Epithelial cell of proximal tubule (primary cell): ENCODE measurements at regions not wholly inside any gene's neighbourhood (a gene's known extent, or its start where the extent isn't known, plus 50 kb on each side); places are given as distances from the start of the nearest gene placed in this dataset.

Source experiments
- DNase-seq: peaks from one replicate; pipeline ENCODE4 v3.0.0-alpha.2; 2011; ENCODE audit warnings: low read depth
- H3K4me3 ChIP-seq: 2 replicates; pipeline ENCODE4 v1.5.1; 2011; ENCODE audit warnings: low read depth, mild to moderate bottlenecking, low read length
- CTCF ChIP-seq: conservative IDR thresholded peaks from 2 replicates; pipeline ENCODE4 v1.5.1; 2012; ENCODE audit warnings: low read depth, mild to moderate bottlenecking, low read length

GRCh38 chr6:88294702-88295101 lies 128.6 kb upstream of the CNR1 start:
- no peak for DNase-seq
- no peak for TF ChIP-seq CTCF
- no peak overlapping the region for H3K4me3 ChIP-seq

- no peak overlapping the region for H3K4me3 ChIP-seq
- DNase-seq = no peak
- no peak for TF ChIP-seq CTCF
Observed at GRCh38 chr6:88290411-88290810, 124.3 kb upstream of the CNR1 start.

GRCh38 chr6:88287696-88288095 lies 121.5 kb upstream of the CNR1 start:
- no peak for DNase-seq
- no peak for TF ChIP-seq CTCF
- no peak overlapping the region for H3K4me3 ChIP-seq

GRCh38 chr6:88276331-88276730 lies 110.2 kb upstream of the CNR1 start:
- no peak overlapping the region for H3K4me3 ChIP-seq
- no peak for DNase-seq
- TF ChIP-seq CTCF = no peak

- no peak for TF ChIP-seq CTCF
- H3K4me3 ChIP-seq = no peak overlapping the region
- no peak for DNase-seq
Observed at GRCh38 chr6:88268508-88268907, 102.4 kb upstream of the CNR1 start.

GRCh38 chr6:88266126-88266525 lies 100.0 kb upstream of the CNR1 start:
- DNase-seq = no peak
- no peak for TF ChIP-seq CTCF
- no peak overlapping the region for H3K4me3 ChIP-seq

- TF ChIP-seq CTCF = no peak
- no peak overlapping the region for H3K4me3 ChIP-seq
- DNase-seq = no peak
Observed at GRCh38 chr6:88263591-88263990, 97.4 kb upstream of the CNR1 start.
